ENCODE measurements at regions not wholly inside any gene's neighbourhood (a gene's known extent, or its start where the extent isn't known, plus 50 kb on each side); places are given as distances from the start of the nearest gene placed in this dataset.
A peak's percentile ranks its signal among the peaks of the same experiment; 100 is the strongest.

DNA sequence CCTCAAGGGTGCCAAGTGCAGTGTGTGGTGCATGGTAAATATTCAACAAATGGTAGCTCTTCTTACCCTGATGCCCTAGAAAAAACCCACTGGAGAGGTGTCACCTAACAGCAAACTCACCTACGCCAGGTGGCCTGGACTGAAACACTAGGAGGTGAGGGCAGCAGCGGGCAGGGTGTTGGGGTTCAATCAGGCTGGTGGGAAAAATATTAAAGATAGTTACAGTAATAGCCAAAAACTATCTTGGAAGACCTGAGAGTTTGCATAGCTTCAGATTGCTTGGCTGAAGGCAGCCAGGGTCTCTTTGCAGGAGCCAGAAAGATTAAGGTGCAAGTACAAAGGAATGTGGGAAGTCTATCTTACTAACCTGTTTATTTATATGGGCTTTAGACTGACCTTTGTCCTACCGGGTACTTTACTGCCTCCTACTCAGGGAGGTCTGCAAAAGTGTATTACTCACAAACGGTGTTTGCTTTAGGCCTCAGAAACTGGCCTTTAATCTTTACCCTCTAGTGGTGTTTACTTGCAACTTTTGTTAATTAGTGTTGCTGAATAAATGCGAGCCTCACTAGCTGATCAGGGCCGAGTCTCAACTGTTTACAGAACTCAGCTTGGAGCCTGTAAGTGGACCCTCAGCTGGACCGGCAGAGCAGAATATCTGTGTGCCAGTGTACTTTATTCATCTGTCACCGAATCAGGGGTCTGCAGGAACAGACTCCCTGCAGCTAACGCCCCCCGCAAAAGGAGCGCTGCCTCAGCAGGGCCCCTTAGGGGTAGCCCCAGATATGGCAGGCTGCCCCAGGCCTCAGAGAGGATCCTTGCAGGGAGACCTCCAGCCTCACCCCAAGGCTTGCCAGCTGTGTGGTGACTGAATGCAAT lies 63.9 kb downstream of the SYF2 start:
- TF ChIP-seq, protein P1, sequence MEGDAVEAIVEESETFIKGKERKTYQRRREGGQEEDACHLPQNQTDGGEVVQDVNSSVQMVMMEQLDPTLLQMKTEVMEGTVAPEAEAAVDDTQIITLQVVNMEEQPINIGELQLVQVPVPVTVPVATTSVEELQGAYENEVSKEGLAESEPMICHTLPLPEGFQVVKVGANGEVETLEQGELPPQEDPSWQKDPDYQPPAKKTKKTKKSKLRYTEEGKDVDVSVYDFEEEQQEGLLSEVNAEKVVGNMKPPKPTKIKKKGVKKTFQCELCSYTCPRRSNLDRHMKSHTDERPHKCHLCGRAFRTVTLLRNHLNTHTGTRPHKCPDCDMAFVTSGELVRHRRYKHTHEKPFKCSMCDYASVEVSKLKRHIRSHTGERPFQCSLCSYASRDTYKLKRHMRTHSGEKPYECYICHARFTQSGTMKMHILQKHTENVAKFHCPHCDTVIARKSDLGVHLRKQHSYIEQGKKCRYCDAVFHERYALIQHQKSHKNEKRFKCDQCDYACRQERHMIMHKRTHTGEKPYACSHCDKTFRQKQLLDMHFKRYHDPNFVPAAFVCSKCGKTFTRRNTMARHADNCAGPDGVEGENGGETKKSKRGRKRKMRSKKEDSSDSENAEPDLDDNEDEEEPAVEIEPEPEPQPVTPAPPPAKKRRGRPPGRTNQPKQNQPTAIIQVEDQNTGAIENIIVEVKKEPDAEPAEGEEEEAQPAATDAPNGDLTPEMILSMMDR (IDR thresholded peaks at IDR 0.05; ENCODE audit: poor library complexity) = peak; percentile 18
- TF ChIP-seq EZH2phosphoT487 (IDR thresholded peaks at IDR 0.05; ENCODE audit: low read depth, severe bottlenecking, unreplicated experiment) (no peak), EZH2 (IDR thresholded peaks at IDR 0.05; ENCODE audit: borderline replicate concordance) (no peak)
- Histone ChIP-seq H3K9me3 (ENCODE audit: low read depth) (no peaks in the 10 kb centered on the region), H3K36me3 (replicated peaks; ENCODE audit: insufficient read depth, low read depth) (no peaks in the 10 kb centered on the region), H3K79me2 (no peaks in the 10 kb centered on the region), H3K9me2 (replicated peaks; ENCODE audit: insufficient read depth) (no peaks in the 10 kb centered on the region), H3K4me3 (no peak overlapping the region), H3K27ac (peak overlapping the region; percentile 90), H2AFZ (peak overlapping the region; percentile 58), H3K4me2 (peak overlapping the region; percentile 70), H3K27me3 (no peaks in the 10 kb centered on the region), H3K4me1 (ENCODE audit: insufficient read depth) (peaks cover 25% of the 10 kb centered on the region), H4K20me1 (ENCODE audit: insufficient read depth, poor library complexity, severe bottlenecking) (no peaks in the 10 kb centered on the region)
- WGBS (ENCODE audit: low lambda C conversion rate, missing lambda C conversion rate) = 34% methylated on average over 11 of the region's 11 CpGs
- peak; percentile 80 for DNase-seq (ENCODE audit: low spot score)

DNA sequence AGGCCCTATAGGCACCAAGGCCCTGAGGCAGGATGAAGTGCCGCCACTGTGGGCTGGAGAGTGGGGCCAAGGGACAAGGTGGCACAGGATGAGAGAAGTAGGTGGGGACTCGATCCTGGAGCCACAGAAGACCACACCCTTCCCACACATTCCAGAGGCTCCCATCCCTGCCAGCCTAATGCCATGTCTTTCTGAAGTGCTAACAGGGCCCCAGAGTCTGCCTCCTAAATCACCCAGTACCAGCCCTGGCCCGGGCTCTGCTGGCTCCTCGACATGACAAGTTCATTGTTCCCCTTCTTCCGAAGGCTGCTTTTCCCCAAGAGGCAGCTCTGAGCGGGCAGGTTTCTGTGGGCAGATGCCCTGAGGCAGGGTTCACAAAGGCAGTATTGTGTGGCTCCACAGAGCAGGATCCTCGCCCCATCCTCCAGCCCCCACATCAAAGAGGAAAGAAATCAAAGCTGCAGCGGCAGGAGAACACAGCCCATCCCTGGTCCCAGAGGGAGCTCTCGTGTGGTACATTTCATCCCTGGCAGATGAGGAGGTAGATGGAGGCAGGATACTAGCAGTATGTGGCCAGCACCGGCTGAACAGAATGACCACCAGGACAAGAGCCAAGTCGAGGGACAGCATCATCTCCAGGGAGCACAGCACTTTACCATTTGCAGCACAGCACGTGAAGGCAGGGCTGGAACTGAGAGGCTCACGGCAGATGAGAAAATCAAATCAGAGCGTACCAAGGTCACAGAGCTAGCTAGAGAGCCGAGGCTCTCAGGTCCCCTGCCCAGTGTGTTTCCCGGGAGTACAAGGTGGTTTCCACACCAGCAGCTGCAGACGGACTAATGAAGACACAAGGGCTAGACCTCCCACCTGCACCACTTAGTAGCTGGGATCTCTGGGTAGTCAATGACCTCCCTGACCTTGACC lies 64.8 kb downstream of the SYF2 start:
- WGBS (ENCODE audit: low lambda C conversion rate, missing lambda C conversion rate) = 38% methylated on average over 17 of the region's 17 CpGs
- Histone ChIP-seq H3K4me2 (peak overlapping the region; percentile 59), H3K27ac (peak overlapping the region; percentile 77), H3K36me3 (replicated peaks; ENCODE audit: insufficient read depth, low read depth) (no peaks in the 10 kb centered on the region), H4K20me1 (ENCODE audit: insufficient read depth, poor library complexity, severe bottlenecking) (no peaks in the 10 kb centered on the region), H3K4me1 (ENCODE audit: insufficient read depth) (peaks cover 25% of the 10 kb centered on the region), H3K9me2 (replicated peaks; ENCODE audit: insufficient read depth) (no peaks in the 10 kb centered on the region), H3K79me2 (no peaks in the 10 kb centered on the region), H3K27me3 (no peaks in the 10 kb centered on the region), H3K4me3 (no peak overlapping the region), H3K9me3 (ENCODE audit: low read depth) (no peaks in the 10 kb centered on the region), H2AFZ (peak overlapping the region; percentile 30)
- peak; percentile 43 for DNase-seq (ENCODE audit: low spot score)
- no peak for TF ChIP-seq EZH2phosphoT487 (IDR thresholded peaks at IDR 0.05; ENCODE audit: low read depth, severe bottlenecking, unreplicated experiment)
- TF ChIP-seq EZH2 (IDR thresholded peaks at IDR 0.05; ENCODE audit: borderline replicate concordance) = no peak
- TF ChIP-seq, protein P1 (IDR thresholded peaks at IDR 0.05; ENCODE audit: poor library complexity) = no peak

- no peaks in the 10 kb centered on the region for H4K20me1 ChIP-seq (ENCODE audit: insufficient read depth, poor library complexity, severe bottlenecking)
- WGBS (ENCODE audit: low lambda C conversion rate, missing lambda C conversion rate) = 88% methylated on average over 2 of the region's 4 CpGs
- no peak for TF ChIP-seq EZH2phosphoT487 (IDR thresholded peaks at IDR 0.05; ENCODE audit: low read depth, severe bottlenecking, unreplicated experiment)
- TF ChIP-seq, protein P1 (IDR thresholded peaks at IDR 0.05; ENCODE audit: poor library complexity) = no peak
- no peak for TF ChIP-seq EZH2 (IDR thresholded peaks at IDR 0.05; ENCODE audit: borderline replicate concordance)
These were observed 65.5 kb downstream of the SYF2 start for GRCh38 chr1:25166847-25167246.

More at GRCh38 chr1:25166847-25167246, 65.5 kb downstream of the SYF2 start:
- no peak for DNase-seq (ENCODE audit: low spot score)
- Histone ChIP-seq H2AFZ (no peak overlapping the region), H3K9me3 (ENCODE audit: low read depth) (no peaks in the 10 kb centered on the region), H3K9me2 (replicated peaks; ENCODE audit: insufficient read depth) (no peaks in the 10 kb centered on the region), H3K4me3 (no peak overlapping the region), H3K4me2 (peak overlapping the region; percentile 59), H3K36me3 (replicated peaks; ENCODE audit: insufficient read depth, low read depth) (no peaks in the 10 kb centered on the region), H3K4me1 (ENCODE audit: insufficient read depth) (peaks cover 25% of the 10 kb centered on the region), H3K27ac (peak overlapping the region; percentile 77), H3K79me2 (no peaks in the 10 kb centered on the region), H3K27me3 (no peaks in the 10 kb centered on the region)
